ENCODE measurements at regions not wholly inside any gene's neighbourhood (a gene's known extent, or its start where the extent isn't known, plus 50 kb on each side); places are given as distances from the start of the nearest gene placed in this dataset.

DNA sequence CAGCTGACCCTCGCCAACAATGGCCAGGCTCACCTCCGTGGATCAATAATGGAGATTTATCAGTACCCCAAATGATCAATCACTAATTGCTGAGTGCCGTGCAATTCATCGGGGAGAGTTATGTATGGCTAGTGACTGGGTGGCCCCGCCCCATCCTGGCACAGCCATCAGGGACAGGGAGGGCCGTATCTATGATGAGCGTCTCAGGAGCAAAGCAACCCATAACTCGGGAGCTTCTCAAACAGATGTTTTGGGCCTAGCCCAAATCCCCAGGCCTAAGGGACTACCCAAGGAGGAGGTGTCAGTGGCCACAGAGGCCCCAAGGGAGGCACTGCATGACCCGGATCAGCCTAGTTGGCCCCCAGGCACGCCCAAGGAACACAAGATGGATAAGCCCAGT, 180.0 kb upstream of the LINGO1 start:
- TF ChIP-seq, protein P1, sequence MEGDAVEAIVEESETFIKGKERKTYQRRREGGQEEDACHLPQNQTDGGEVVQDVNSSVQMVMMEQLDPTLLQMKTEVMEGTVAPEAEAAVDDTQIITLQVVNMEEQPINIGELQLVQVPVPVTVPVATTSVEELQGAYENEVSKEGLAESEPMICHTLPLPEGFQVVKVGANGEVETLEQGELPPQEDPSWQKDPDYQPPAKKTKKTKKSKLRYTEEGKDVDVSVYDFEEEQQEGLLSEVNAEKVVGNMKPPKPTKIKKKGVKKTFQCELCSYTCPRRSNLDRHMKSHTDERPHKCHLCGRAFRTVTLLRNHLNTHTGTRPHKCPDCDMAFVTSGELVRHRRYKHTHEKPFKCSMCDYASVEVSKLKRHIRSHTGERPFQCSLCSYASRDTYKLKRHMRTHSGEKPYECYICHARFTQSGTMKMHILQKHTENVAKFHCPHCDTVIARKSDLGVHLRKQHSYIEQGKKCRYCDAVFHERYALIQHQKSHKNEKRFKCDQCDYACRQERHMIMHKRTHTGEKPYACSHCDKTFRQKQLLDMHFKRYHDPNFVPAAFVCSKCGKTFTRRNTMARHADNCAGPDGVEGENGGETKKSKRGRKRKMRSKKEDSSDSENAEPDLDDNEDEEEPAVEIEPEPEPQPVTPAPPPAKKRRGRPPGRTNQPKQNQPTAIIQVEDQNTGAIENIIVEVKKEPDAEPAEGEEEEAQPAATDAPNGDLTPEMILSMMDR (IDR thresholded peaks at IDR 0.05): no peak
- TF ChIP-seq POLR2AphosphoS5 (IDR thresholded peaks at IDR 0.05; ENCODE audit: low read depth, low read length): no peak

Data from Panc1 (cell line).